Gastroesophageal sphincter (tissue), 4 donors: ENCODE measurements at regions not wholly inside any gene's neighbourhood (a gene's known extent, or its start where the extent isn't known, plus 50 kb on each side); places are given as distances from the start of the nearest gene placed in this dataset.

Experiments used
- ATAC-seq: fragments of 150-250 bp; one replicate; pipeline ENCODE4 v1.9.1; 2016; ENCODE audit warnings: mild to moderate bottlenecking, moderate library complexity
- H3K27ac ChIP-seq, 4 donors: fragments of 200-600 bp; sonication (generic) in 3 of 4; 1 replicate in 3 of 4; 2 replicates in 1 of 4; pipeline ENCODE4 v1.5.1; 2016 to 2019
- H3K27me3 ChIP-seq: fragments of 200-600 bp; sonication (generic); one replicate; pipeline ENCODE4 v1.5.1; 2019
- H3K36me3 ChIP-seq, 2 donors: fragments of 200-600 bp; sonication (generic); one replicate each; pipeline ENCODE4 v1.5.1; 2019; ENCODE audit warnings: control low read depth in 1 of 2
- H3K4me1 ChIP-seq, 3 donors: fragments of 200-600 bp; sonication (generic); 1 replicate in 2 of 3; 2 replicates in 1 of 3; pipeline ENCODE4 v1.5.1; 2016 to 2019; ENCODE audit warnings: control low read depth in 2 of 3
- H3K4me3 ChIP-seq, 2 donors: fragments of 200-600 bp; sonication (generic); one replicate each; pipeline ENCODE4 v1.5.1; 2019; ENCODE audit warnings: mild to moderate bottlenecking in 1 of 2, moderate library complexity in 1 of 2
- H3K9me3 ChIP-seq, 3 donors: fragments of 200-600 bp; sonication (generic); one replicate each; pipeline ENCODE4 v1.5.1; 2017 to 2019; ENCODE audit warnings: control low read depth in 2 of 3
- CTCF ChIP-seq, 4 experiments: fragments of 200-600 bp in 2 of 4; fragments of 450-650 bp in 2 of 4; sonication (generic) in 1 of 4; IDR thresholded peaks; one replicate each; pipeline ENCODE4 v1.5.1; 2017 to 2019; ENCODE audit warnings: antibody characterized with exemption in 4 of 4, mild to moderate bottlenecking in 2 of 4, moderate library complexity in 2 of 4
- EP300 ChIP-seq: sonication (generic); formaldehyde crosslinking; IDR thresholded peaks from one replicate; pipeline ENCODE4 v1.6.1; 2017; ENCODE audit warnings: antibody characterized with exemption, mild to moderate bottlenecking
- POLR2A ChIP-seq, 2 donors: fragments of 450-650 bp; IDR thresholded peaks; one replicate each; pipeline ENCODE4 v1.6.1; 2017; ENCODE audit warnings: antibody characterized with exemption in 2 of 2, mild to moderate bottlenecking in 2 of 2, moderate library complexity in 1 of 2
- POLR2AphosphoS5 ChIP-seq: sonication (generic); formaldehyde crosslinking; IDR thresholded peaks from one replicate; pipeline ENCODE4 v1.6.1; 2017; ENCODE audit warnings: antibody characterized with exemption
- WGBS, 2 donors: methylation state at CpG; one replicate each; pipeline ENCODE4 v1.1.5; 2018; ENCODE audit warnings: low coverage in 1 of 2; 5-methylcytosine and 5-hydroxymethylcytosine counted together

DNA sequence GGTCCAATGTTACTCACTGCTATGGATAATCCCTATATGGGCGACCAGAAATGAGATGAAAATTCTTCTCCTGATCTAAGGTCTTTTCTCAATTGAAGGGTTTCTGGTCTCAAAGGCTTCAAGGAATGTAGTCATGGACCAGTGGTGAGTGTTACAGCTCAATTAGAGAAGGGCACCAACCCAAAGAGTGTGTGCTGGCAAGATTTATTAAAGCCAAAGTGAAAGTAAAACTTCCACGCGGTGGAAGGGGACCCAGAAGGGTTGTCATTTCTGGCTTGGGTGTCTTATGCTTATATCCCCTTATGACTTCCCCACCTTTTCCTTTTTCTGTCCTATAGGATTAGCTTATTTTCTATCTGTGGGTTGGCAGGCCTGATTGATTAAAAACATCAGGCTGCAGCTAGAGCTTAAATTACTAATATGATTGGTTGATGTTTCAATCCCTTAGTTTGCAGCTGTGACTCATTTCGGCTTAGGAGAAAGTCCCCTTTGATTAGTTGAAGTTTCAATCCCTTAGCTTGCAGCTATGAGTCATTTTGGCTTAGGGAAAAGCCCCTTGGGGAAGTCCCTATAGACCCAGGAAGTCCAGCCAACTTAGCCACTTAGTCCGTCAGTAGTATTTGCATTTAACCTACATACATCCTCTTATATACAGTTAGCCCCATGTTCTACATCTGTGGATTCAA is 179.5 kb upstream of the NLGN4Y start:
- H3K4me3 ChIP-seq = peak overlapping the region in 1 of 2 donors; percentile 23

GRCh38 chrY:14351590-14351989 is 172.7 kb upstream of the NLGN4Y start:
- ATAC-seq = no peak
- H3K36me3 ChIP-seq = no peaks in the 10 kb centered on the region
- no peaks in the 10 kb centered on the region for H3K27me3 ChIP-seq
- H3K9me3 ChIP-seq = no peaks in the 10 kb centered on the region
- H3K4me1 ChIP-seq = no peaks in the 10 kb centered on the region
- no peak overlapping the region for H3K27ac ChIP-seq
- H3K4me3 ChIP-seq = no peak overlapping the region
- no peak for TF ChIP-seq EP300
- WGBS, 2 donors = 14% methylated on average over 1 of the region's 1 CpG; no CpG with 5 or more reads in 1 of the 2 donors

More for the DNA sequence above, 179.5 kb upstream of the NLGN4Y start:
- WGBS, 2 donors = 6% methylated on average over 2 of the region's 5 CpGs; no CpG with 5 or more reads in 1 of the 2 donors
- H3K4me1 ChIP-seq = no peaks in the 10 kb centered on the region
- H3K27ac ChIP-seq = no peak overlapping the region
- no peaks in the 10 kb centered on the region for H3K36me3 ChIP-seq
- H3K9me3 ChIP-seq = no peaks in the 10 kb centered on the region
- ATAC-seq = no peak
- no peak for TF ChIP-seq EP300
- TF ChIP-seq POLR2A (IDR thresholded peaks at IDR 0.05) = no peak
- TF ChIP-seq POLR2AphosphoS5 = no peak
- no peak for TF ChIP-seq CTCF (IDR thresholded peaks at IDR 0.05)
- H3K27me3 ChIP-seq = no peaks in the 10 kb centered on the region

DNA sequence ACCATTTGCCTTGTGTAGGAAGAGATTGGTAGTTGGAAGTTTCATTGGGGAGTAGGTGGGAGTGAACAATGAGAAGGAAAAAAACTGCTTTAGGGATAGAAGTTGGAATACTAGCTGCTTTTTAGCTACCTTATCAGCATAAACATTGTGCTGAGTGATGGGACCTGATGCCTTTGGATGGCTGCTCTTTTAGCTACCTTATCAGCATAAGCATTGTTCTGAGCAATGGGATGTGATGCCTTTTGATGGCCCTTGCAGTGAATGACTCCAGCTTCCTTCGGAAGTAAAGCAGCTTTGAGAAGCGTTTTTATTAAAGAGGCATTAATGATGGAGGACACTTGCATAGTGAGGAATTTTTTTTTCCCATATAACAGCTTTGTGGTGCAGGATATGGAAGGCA is 168.2 kb upstream of the NLGN4Y start:
- Histone ChIP-seq H3K4me3 (no peak overlapping the region), H3K4me1 (no peaks in the 10 kb centered on the region), H3K27me3 (no peaks in the 10 kb centered on the region), H3K9me3 (no peaks in the 10 kb centered on the region), H3K27ac (no peak overlapping the region), H3K36me3 (no peaks in the 10 kb centered on the region)
- no peak for ATAC-seq
- WGBS, 2 donors = no CpG with 5 or more reads among the region's 2 CpGs
- TF ChIP-seq POLR2A (IDR thresholded peaks at IDR 0.05) = no peak
- no peak for TF ChIP-seq CTCF (IDR thresholded peaks at IDR 0.05)
- TF ChIP-seq EP300 = no peak
- TF ChIP-seq POLR2AphosphoS5 = no peak

DNA sequence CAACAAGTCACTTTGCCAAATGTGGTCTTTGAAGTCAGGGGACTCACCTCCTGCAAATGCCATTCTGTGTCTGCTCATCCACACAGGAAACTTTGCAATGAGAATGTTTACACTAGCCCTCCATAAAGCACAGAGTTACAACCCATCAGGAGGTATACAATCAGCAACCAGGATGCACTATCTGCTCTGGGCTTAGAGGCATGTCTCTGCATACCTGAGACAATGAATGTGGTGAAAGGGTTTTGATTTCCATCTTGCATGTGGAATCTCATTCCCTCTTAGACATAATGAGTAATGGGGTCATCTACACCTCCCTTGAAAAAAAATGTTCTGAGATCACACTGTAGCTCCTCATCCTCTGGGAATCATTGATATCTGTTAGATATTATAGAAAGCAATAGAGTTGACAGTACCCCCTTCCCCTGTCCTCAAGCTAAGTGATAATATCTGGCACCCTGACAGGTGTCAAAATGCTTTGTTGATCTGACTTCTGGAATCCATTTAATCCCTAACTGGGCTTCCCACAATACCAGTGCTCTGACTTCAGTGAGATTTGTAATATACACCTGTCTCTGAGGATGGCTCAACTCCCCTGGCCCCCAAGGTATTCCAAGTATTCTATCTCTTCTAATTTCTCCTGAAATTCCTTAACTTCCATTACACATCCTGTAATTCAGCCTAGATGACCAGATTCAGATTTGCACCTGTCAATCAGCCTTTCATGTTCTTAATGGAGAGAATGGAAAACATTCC is 163.4 kb upstream of the NLGN4Y start:
- no peak overlapping the region for H3K27ac ChIP-seq
- TF ChIP-seq CTCF (IDR thresholded peaks at IDR 0.05) = no peak
- TF ChIP-seq POLR2AphosphoS5 = no peak
- TF ChIP-seq POLR2A (IDR thresholded peaks at IDR 0.05) = no peak

GRCh38 chrY:14373608-14374007 is 150.7 kb upstream of the NLGN4Y start:
- no peaks in the 10 kb centered on the region for H3K9me3 ChIP-seq
- 91% methylated on average over 1 of the region's 2 CpGs; no CpG with 5 or more reads in 1 of the 2 donors for WGBS, 2 donors
- H3K27me3 ChIP-seq = no peaks in the 10 kb centered on the region
- ATAC-seq = no peak
- no peaks in the 10 kb centered on the region for H3K36me3 ChIP-seq
- no peaks in the 10 kb centered on the region for H3K4me1 ChIP-seq
- no peak overlapping the region for H3K27ac ChIP-seq
- TF ChIP-seq EP300 (no peak), POLR2A (IDR thresholded peaks at IDR 0.05) (no peak), CTCF (IDR thresholded peaks at IDR 0.05) (no peak), POLR2AphosphoS5 (no peak)
- H3K4me3 ChIP-seq = no peak overlapping the region

More for the DNA sequence above, 163.4 kb upstream of the NLGN4Y start:
- Histone ChIP-seq H3K36me3 (no peaks in the 10 kb centered on the region), H3K4me3 (no peak overlapping the region), H3K9me3 (no peaks in the 10 kb centered on the region), H3K27me3 (no peaks in the 10 kb centered on the region), H3K4me1 (no peaks in the 10 kb centered on the region)
- ATAC-seq = no peak
